ENCODE measurements at regions not wholly inside any gene's neighbourhood (a gene's known extent, or its start where the extent isn't known, plus 50 kb on each side); places are given as distances from the start of the nearest gene placed in this dataset.
"Not testable (repeated sequence)": the region's sequence is repeated elsewhere in the genome, so short reads cannot be mapped to it uniquely, and the experiment has no call there.

DNA sequence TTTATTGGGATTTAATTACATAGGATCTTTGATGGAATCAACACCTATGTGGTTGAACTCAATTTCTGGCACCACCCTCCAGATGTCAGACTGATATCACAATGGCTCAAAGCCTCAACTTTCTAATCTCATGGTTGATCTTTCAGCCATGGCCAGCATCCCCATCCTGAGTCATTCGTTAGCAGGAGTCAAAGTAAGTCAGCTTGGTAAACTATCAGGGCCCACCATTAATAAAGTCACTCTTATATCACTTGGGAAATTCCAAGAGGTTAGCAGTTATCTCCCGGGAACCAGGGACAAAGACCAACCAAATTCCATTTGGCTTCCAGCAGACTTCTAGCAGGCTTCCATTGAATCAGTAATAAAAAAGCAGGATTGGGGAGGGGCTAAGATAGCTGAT lies 50.7 kb upstream of the TNFSF4 start:
- H3K27me3 Mint-ChIP-seq (ENCODE audit: low read depth) = no peaks in the 10 kb centered on the region
- peaks cover 11% of the 10 kb centered on the region for H3K9me3 Mint-ChIP-seq
- TF ChIP-seq, protein P1, sequence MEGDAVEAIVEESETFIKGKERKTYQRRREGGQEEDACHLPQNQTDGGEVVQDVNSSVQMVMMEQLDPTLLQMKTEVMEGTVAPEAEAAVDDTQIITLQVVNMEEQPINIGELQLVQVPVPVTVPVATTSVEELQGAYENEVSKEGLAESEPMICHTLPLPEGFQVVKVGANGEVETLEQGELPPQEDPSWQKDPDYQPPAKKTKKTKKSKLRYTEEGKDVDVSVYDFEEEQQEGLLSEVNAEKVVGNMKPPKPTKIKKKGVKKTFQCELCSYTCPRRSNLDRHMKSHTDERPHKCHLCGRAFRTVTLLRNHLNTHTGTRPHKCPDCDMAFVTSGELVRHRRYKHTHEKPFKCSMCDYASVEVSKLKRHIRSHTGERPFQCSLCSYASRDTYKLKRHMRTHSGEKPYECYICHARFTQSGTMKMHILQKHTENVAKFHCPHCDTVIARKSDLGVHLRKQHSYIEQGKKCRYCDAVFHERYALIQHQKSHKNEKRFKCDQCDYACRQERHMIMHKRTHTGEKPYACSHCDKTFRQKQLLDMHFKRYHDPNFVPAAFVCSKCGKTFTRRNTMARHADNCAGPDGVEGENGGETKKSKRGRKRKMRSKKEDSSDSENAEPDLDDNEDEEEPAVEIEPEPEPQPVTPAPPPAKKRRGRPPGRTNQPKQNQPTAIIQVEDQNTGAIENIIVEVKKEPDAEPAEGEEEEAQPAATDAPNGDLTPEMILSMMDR (conservative IDR thresholded peaks at IDR 0.05) = no peak
- no peaks in the 10 kb centered on the region for H3K4me1 Mint-ChIP-seq
- H3K36me3 Mint-ChIP-seq (ENCODE audit: low read depth) = peaks cover 8% of the 10 kb centered on the region
- no peak overlapping the region for H3K27ac Mint-ChIP-seq (ENCODE audit: unreplicated experiment)
- DNase-seq (ENCODE audit: low read depth, low spot score) = no peak
- H3K4me3 Mint-ChIP-seq = no peak overlapping the region

DNA sequence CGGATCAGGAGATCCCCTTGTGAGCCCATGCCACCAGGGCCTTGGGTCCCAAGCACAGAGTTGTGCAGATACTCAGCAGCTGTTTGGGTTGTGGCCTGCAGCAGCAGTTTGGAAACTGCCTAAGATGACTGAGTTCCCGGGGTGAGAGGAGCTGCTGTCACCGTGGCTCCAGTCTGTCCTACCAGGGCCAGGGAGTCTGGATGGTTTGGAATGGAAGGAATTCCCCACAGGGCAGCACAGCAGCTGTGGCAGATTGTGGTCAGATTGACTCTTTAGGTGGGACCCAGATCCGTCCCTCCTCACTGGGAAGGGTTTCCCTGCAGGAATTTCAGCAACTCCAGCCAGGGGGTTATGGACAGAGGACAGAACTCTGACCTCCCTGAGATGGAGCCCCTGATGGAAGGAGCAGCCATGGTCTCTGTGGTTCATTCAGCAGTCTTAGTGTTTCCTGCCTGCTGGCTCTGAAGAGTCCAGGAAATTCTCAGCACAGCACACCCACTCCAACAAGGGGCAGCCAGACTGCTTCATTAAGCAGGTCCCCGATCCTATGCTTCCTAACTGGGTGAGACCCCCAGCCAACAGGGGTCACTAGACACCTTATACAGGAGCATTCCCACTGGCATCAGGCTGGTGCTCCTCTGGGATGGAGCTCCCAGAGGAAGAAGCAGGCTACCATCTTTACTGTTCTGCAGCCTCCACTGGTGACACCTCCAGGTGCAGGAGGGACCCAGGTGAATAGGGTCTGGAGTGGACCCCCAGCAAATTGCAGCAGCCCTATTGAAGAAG lies 51.5 kb upstream of the TNFSF4 start:
- H3K36me3 Mint-ChIP-seq (ENCODE audit: low read depth) = peaks cover 8% of the 10 kb centered on the region
- H3K27ac Mint-ChIP-seq (ENCODE audit: unreplicated experiment) = no peak overlapping the region
- no peaks in the 10 kb centered on the region for H3K27me3 Mint-ChIP-seq (ENCODE audit: low read depth)
- peaks cover 11% of the 10 kb centered on the region for H3K9me3 Mint-ChIP-seq
- no peak for DNase-seq (ENCODE audit: low read depth, low spot score)
- no peaks in the 10 kb centered on the region for H3K4me1 Mint-ChIP-seq
- no peak overlapping the region for H3K4me3 Mint-ChIP-seq
- TF ChIP-seq, protein P1 (conservative IDR thresholded peaks at IDR 0.05) = no peak

DNA sequence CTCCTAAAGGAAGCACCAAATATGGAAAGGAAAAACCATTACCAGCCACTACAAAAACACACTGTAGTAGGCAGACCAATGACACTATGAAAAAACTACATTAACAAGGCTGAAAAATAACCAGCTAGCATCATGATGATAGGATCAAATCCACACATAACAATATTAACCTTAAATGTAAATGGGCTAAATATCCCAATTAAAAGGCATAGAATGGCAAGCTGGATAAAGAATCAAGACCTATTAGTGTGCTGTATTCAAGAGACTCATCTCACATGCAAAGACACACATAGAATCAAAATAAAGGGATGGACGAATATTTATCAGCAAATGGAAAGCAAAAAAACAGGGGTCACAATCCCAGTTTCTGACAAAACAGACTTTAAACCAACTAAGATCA lies 53.2 kb upstream of the TNFSF4 start:
- H3K36me3 Mint-ChIP-seq (ENCODE audit: low read depth); H3K27me3 Mint-ChIP-seq (ENCODE audit: low read depth); H3K4me1 Mint-ChIP-seq; H3K27ac Mint-ChIP-seq (ENCODE audit: unreplicated experiment); DNase-seq (ENCODE audit: low read depth, low spot score); H3K4me3 Mint-ChIP-seq: not testable (repeated sequence)
- H3K9me3 Mint-ChIP-seq = peaks cover 11% of the 10 kb centered on the region

DNA sequence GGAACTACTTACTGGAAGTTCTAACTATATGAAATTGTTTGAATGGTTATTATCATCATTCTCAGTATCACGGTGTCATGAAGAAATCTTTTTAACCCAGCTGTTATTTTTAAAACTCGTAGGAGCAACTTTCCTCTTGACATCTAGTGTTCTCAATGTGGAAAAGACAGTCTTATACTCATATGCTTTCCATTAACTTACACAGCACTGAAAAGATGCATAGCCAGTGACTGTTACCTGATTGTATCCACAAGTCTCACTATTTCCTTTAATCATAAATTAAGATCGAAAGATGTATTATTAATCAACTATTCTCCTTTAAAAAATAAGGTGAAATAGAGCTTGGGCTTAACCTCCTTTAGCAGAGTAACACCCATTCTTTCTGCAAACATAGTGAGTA lies 59.7 kb upstream of the TNFSF4 start:
- Mint-ChIP-seq H3K4me1 (no peaks in the 10 kb centered on the region), H3K27ac (ENCODE audit: unreplicated experiment) (no peak overlapping the region), H3K4me3 (no peak overlapping the region), H3K36me3 (ENCODE audit: low read depth) (no peaks in the 10 kb centered on the region), H3K27me3 (ENCODE audit: low read depth) (no peaks in the 10 kb centered on the region), H3K9me3 (peaks cover 2% of the 10 kb centered on the region)
- no peak for DNase-seq (ENCODE audit: low read depth, low spot score)
- TF ChIP-seq, protein P1 (conservative IDR thresholded peaks at IDR 0.05) = no peak

DNA sequence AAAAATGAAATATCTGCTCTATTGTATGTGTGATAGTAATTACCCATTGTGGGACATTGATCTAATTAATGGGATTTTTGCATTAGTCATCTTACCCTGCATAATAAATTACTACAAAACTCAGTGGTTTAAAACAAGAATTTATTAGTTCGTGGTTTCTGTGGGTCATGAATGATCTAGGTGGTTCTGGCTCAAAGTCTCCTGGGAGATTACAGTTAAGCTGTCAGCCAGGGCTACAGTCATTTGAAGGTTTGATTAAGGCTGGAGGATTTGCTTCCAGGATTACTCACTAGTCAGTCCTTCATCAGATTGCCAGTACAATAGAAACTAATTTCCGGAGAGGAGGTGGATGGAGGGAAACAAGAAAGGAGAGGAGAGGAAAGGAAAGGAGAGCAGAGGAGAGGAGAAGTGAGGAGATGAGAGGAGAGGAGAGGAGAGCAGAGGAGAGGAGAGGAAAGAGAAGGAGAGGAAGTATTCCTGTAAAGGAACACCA lies 60.4 kb upstream of the TNFSF4 start:
- TF ChIP-seq, protein P1 (conservative IDR thresholded peaks at IDR 0.05) = no peak
- Mint-ChIP-seq H3K4me1 (no peaks in the 10 kb centered on the region), H3K4me3 (no peak overlapping the region), H3K27me3 (ENCODE audit: low read depth) (no peaks in the 10 kb centered on the region), H3K36me3 (ENCODE audit: low read depth) (no peaks in the 10 kb centered on the region), H3K27ac (ENCODE audit: unreplicated experiment) (no peak overlapping the region), H3K9me3 (peaks cover 2% of the 10 kb centered on the region)
- DNase-seq (ENCODE audit: low read depth, low spot score) = no peak

DNA sequence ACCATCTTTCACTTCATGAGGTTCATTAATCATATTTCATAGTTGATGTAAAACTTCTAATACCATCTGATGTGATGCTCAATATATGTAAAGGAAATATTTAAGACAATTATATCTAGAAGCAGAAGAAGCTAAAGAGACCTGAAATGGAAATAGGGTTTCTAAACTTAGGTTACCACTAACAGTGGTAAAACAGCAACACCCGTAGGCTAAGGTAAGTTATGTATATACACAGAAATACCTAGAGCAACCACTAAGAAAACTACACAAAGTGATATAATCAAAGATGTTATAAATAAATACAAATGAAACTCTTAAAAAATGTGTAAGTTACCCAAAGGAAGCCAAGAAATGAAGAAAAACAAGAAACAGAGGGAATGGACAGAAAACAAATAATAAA lies 61.1 kb upstream of the TNFSF4 start:
- Mint-ChIP-seq H3K4me1 (no peaks in the 10 kb centered on the region), H3K9me3 (peaks cover 2% of the 10 kb centered on the region), H3K27me3 (ENCODE audit: low read depth) (no peaks in the 10 kb centered on the region), H3K36me3 (ENCODE audit: low read depth) (no peaks in the 10 kb centered on the region), H3K27ac (ENCODE audit: unreplicated experiment) (no peak overlapping the region), H3K4me3 (no peak overlapping the region)
- DNase-seq (ENCODE audit: low read depth, low spot score) = no peak
- TF ChIP-seq, protein P1 (conservative IDR thresholded peaks at IDR 0.05) = no peak
